ENCODE measurements at regions not wholly inside any gene's neighbourhood (a gene's known extent, or its start where the extent isn't known, plus 50 kb on each side); places are given as distances from the start of the nearest gene placed in this dataset.

DNA sequence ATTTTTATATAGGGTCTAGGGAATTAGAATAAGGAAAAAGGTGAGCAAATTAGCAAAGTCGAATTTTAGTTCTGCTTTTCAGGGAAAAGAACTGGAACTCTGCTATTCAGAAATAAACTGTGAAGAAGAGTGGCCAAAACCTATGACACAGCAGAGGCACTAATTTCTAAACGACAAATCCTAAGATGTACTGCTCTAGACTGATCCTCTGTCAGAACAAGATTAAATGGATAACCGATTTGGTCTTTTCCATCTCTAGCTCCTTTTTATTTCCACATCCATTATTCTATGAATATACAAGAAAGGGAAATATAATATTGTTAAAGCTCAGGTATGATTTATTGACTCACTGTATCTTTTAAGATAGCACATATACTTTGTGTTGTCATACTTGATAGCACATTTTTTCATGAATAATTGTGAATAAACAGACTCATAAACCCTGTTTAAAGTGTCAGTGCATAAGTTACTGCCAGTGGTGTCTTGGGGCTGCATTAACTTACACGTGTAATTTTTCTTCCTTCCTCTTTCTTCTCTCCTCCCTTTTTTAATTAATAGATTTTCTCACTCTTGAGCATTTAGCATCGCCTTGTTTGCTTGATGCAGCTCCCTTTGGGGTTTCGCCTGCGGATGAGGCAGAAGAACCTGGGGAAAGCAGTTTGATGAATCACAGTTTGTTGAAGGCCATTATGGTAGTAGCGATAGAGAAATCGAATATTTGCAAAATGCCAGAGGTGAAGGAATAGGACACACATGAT, 496.6 kb downstream of the ADGRL2 start:
- no peak for DNase-seq

DNA sequence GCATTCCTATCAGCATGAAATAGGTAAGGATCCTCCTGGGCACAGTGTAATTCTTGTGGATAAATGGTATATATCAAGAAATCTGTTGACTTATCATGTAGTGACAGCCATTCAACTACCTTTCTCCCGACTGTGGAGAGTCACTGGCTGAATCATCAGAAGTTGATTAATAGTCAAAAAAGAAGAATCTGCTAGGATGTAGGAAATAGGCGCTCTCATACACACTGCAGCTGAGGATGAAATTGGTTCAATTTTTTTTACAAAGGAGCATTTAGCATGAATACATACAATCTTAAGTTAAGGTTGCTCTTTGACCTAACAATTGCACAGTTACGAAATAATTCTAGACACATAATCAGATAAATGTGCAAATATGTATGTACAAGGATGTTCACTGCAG, 486.8 kb downstream of the ADGRL2 start:
- DNase-seq, result no peak

DNA sequence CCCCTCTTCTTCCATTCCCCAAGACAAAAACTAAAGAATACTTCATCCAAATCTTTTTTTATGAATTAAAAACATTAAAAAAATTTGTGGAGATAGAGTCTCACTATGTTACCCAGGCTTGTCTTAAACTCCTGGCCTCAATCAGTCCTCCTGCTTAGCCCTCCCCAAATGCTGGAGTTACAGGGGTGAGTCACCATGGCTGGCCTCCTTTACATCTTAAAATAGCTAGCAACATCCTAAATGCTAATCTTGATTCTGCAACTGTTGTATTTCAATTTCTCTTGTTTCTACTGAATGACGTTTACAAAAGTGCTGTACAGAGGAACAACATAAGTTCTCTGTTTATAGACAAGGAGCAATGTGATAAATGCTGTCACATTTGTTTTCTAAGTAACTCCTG, 483.5 kb downstream of the ADGRL2 start:
- no peak for DNase-seq

DNA sequence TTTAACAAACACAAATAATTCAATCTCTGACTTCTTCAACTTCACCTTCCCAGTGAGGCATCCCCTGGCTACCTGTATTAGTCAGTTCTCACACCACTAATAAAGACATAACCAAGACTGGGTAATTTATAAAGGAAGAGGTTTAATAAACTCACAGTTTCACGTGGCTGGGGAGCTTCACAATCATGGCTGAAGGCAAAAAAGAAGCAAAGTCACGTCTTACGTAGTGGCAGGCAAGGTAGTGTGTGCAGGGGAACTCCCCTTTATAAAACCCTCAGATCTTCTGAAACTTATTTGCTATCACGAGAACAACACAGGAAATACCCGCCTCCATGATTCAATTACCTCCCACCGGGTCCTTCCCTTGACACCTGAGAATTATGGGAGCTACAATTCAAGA, 478.5 kb downstream of the ADGRL2 start:
- no peak for DNase-seq

DNA sequence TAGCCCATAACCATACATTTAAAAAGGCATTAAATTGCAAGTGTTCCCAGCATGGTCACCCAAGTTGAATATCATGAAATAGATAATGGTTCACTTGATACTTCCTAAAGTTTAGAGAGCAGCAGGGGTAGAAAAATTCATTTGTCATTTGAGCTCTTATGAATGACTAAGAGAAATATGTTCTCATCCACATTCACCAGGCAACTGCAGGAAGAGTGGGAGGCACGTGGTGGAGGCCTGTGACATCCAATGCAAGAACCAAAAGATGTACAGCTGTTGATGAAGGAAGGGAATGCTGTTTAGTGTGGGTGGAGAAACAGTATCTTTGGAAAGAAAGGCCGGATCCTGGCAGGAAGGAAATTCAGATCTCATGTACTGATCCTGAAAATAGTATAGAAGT, 473.1 kb downstream of the ADGRL2 start:
- DNase-seq, result no peak

DNA sequence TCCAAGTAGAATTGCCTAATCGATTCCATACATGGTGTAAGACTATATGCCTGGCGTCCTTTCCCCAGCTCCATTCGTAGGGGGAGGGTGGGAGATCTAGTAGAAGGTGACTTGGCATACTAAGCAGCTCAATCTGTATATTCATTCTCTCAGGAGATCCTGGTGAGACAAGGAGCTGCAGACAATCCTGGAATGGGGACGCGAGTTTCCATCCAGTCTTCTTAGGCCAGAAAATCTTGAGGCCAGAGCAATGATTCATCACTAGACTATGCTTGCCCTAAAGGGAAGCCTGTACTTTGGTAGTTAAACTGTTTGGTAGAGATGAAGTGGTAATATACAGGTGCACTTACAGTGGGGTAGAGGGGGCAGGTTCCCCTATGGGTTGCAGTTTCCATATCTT, 468.7 kb downstream of the ADGRL2 start:
- no peak for DNase-seq

DNA sequence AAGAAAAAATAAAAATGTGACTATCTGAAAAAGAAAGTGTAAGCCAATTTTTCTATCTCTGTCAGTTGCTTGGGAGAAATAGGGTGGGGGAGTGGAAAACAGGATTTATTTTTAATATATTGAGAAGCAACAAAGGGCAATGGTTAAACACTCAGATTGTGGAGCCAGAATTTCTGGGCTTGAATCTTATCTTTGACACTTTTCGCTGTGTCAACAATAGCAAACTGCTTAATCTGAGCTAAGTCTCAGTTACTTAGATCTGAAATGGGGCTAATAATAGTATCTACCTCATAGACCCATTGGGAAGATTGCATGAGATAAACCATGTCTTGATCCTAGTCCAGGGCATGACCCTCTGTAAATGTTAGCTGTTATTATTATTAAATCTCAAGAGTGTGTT, 468.1 kb downstream of the ADGRL2 start:
- DNase-seq, result no peak

DNA sequence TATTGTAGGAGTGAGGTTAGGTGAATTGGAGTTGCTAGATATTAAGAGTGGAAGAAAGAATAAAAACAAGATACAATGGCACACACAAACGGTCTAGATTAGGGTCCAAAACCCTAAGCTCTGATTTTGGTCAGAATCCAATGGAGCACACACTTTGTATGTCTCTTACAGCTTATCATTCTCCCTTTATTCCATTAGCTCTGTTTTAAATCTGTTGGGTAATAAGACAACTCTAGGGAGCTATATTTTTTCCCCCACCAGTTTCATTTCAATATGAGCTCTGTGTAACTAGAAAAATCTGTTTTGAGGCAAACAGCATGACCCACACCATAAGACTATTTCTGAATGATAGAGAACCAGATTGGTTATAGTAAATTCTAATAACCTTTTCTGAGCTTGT, 465.6 kb downstream of the ADGRL2 start:
- DNase-seq, result no peak

DNA sequence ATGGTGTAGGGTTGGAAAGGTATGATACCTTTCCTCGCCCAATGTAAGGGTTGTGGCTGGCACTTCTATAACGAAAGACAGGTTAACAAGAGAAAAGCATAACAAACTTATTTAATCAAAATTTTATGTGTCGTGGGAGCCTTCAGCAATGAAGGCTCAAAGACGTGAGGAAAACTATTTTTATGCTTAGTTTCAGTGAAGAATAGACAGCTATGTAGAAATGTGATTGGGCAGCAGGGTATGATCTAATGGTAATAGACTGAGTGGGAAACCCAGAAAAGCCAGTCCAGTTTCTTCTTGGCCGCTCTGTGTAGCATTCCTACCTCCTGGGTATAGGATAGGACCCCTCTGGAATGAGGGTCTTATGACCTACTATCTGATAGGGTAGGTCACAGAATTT, 464.7 kb downstream of the ADGRL2 start:
- DNase-seq, result no peak

DNA sequence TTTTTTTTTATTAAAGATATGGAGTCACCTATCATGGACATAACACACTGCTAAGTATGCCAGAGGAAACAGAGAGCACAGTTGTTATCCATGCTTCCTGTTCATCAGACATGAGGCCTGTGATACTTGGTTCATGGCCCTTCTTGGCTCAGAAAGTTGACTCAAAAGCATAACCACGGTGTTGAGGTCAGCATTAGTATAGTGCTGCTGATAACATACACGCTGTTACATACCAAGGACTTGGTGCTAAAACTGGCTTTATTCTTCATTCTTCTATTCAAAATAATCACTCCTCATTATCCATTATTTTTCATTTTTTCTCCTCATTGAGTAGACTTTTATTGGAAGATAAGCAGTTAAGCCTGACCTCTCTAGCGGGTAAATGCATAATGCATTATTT, 464.1 kb downstream of the ADGRL2 start:
- no peak for DNase-seq

DNA sequence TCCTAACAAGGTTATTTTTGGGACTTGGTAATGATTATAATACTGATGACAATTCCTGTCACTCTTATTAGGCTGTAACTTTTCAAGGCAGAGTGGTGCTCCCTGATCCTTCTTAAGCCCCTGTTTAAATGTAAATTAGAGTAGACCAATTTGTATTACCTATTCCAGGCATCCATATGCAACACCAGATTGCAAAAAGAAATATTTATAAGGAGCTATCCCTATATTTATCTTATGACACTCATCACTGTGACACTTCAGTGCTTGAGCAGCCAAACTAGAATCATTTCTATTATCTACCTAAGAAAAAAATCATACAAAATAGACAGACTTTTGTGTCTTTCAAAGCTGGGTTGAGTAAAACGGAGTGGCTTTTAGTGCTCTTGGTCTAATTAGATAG, 462.7 kb downstream of the ADGRL2 start:
- no peak for DNase-seq

DNA sequence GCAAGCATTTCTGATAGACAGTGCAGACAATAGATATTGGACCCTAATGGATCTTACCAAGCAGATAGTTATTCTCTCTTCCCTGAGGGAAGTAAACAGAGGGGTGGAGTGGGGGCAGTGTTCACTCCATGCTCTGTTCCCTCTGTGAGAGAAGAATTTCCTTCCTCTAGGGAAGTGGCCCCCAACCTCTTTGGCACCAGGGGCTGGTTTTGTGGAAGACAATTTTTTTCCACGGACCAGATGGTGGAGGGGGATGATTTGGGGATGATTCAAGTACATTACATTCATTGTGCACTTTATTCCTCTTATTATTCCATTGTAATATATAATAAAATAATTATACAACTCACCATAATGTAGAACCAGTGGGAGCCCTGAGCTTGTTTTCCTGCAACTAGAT, 459.9 kb downstream of the ADGRL2 start:
- DNase-seq, result no peak

DNA sequence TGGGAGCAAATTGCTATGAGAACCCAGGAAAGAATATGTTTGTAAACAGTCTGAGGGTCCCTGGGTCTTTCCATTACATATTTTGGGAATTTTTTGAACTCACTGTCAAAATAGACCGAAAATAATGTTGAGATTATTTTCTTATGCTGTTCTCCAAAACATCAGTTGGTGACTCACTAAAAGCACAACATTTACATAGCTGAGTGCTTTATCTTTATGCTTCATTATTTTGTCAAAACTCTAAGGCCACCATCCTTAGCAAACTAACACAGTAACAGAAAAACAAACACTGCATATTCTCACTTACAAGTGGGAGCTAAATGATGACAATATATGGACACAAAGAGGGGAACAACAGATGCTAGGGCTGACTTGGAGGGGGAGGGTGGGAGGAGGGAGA, 459.3 kb downstream of the ADGRL2 start:
- DNase-seq, result no peak

DNA sequence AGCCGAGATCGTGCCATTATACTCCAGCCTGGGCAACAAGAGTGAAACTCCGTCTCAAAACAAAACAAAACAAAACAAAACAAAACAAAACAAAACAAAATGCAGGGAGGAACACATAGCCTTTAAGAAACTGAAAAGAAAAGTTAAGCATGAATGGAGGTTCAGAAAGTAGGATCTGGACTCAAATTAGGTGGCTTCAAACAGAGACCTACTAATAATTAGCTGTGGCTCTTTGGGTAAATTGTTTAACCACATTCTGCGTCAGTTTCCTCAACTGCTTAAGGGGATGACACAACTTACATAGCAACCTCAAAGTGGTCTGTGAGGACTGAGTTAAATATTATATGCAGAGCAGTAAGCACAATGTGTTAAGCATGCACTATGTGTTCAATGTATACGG, 458.2 kb downstream of the ADGRL2 start:
- DNase-seq, result no peak

DNA sequence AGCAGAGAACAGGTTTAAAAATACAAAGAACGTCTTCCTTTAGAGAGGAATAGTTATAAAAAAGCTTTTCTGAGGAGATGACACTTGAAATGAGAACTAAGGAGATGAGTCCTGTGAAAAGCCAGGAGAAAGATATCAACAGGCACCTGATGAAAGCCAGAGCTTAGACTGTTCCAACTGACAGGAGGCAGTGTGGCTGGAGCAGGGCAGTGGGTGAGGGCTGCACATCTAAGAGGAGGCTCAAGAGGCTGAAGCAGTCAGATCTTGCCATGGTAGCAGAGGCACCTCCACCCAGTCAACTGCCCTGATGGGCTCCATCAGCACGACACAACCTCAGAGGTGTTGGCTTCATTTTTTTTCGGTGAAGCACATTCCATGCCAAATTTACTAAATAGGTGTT, 445.3 kb downstream of the ADGRL2 start:
- no peak for DNase-seq

DNA sequence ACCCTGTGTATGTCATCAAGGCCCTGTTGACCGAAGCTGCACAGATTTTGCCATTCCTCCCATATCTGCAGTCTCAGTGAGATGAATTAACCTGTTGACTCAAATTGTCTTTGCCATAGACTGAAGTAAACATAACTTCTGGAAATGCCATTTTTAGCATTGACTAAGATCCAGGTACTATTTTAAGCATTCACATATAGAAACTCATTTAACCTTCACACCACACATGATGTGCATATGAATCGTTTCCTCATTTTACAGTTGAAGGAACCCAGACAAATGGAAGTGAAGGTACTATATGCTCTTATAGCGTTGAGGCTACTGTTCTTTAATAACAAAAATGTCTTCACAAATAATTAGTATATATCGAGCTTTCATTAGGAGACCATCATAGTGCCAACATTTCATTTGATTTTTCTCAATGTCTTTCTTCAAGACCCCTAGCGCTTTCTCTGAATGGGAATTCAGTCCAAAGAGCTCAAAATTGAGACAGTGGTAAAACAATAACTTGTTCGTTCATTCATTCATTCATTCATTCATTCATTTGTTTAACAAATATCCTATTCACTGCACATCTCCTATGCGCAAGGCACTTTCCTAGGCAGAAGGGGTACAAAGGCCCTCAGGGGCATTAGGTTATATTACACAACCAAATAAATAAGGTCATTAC, 444.7 kb downstream of the ADGRL2 start:
- DNase-seq, result no peak

DNA sequence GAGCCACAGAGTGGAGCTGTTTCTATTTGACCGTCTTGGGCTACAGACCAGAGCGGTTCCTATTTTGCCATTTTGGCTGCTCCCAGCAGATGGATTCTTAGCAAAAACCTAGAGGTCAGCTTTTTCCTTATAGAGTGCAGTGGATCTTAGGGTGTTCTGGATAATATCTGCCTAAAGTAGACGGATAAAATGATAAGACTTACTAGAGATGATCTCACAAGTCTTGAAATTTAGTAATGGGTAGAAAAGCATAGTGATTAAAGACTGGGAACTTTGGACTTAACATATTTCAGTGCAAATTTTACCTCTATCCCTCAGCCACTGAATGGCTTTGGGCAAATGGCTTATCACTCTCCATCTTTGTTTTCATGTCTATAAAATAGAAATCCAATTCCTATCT, 439.8 kb downstream of the ADGRL2 start:
- DNase-seq, result no peak

DNA sequence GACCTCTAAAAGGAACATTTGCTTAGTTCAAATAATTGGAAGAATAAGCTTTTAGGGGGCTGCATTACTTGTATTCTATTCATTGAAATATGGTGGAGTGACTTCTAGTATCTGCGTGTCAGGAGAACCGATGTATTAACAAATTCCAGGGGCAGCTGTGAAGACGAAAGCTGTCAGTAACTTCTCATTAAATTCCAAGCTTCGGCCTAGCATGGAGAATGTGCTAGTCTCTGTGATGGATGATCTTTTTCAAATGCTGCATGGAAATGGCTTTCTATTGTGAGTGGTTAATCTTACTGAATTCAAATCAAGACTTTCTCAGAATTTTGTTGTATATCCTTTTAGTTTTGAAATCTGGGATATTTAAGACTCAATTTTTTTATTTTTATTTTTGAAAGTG, 429.9 kb downstream of the ADGRL2 start:
- DNase-seq, result no peak

DNA sequence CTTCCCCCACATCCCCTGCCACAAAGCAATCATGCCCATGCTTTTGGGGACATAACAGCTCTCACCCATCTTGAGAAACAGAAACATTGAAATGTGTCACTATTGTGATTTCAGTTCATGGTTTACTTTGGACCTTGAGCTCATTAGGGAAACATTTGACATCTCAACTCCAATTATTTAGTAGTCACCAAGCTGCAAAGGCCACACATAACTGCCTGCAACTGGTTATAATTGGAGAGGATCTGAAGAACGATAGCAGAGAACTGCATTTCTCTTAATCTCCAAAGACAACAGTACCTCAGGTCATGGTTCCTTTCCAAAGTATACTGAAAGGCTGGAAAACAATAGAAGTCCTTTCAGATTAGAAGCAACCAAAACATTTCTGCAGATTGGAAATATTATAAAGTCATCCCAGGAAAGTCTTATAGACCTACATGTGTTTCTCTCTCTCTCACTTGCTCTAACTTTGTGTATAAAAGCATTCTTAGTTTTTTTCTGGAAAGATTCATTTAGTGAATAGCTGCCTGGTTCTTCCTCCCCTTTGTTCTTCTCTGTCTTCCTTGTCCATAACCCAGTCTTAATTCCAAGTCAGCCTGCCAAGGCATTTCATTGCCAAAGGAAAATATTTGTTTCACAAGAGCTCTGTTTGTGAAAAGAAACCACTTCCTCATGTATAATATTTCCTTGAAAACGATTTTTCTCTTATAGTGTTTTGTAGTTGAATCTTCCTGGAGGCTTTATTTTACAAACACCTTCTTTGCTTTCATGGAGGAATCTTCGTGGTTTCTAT, 426.8 kb downstream of the ADGRL2 start:
- no peak for DNase-seq

DNA sequence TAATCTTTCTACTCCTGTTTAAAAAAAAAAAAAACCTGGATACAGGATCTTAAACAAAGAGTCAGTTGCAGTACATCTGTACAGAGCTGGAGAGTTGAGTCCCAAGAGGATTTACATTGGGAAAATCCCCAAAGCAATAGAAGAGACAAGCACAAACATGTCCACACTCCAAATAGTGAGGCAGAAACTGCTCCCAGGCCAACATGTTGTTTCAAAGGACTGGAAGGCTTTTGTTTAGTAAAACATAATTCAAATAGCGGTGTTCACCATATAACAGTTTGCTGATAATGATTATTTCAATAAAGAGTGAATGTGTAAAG, 425.4 kb downstream of the ADGRL2 start:
- no peak for DNase-seq

DNA sequence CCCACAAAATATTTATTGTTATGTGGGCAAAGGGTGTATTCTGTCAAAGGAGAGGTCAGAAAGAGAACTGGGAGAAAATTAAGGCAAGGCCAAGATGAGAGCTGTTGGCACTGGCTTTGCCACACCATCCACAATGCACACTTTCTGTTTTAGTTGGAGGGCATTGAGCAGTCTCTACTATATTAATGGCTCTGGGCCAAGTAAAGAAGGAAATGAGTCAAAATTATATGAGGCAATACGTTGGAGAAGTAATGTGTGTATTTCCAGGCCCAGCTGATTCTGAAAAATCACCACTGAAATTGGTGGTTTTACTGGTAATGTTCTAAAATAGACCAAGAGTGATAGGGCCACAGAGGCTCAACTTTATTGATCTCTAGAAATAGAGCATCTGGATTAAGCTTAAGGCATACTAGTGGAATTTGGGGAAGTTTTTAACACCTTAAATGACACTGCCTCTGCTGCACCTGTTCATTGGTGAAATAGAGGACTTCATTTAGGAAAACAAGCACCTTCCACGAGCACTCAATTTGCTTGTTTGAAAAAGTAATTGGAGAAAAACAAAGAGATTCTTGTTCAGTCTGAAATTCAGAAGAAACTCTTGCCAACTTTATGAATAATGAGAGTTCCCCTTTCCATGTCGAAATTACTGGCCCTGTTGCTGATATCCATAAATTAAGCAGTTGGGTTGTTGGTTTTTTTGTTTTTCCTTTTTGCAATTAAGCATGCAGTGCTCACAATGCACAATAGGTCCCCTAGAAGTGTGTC, 424.9 kb downstream of the ADGRL2 start:
- no peak for DNase-seq

DNA sequence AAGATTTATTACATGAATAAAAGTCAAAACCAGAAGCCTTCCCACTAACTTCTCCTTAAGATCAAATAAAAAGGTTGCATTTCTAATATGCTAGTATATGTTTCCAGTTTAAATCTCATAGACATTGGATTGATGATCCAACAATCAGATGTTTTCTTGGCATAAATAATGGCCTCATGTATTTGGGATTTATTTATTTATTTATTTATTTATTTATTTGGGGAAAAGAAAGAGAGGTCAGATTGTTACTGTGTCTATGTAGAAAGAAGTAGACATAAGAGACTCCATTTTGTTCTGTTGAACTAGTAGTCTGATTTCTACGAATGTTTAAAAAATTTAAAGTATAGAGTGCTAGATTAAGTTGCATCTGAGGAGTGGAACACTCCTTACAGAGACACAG, 422.4 kb downstream of the ADGRL2 start:
- DNase-seq, result no peak

DNA sequence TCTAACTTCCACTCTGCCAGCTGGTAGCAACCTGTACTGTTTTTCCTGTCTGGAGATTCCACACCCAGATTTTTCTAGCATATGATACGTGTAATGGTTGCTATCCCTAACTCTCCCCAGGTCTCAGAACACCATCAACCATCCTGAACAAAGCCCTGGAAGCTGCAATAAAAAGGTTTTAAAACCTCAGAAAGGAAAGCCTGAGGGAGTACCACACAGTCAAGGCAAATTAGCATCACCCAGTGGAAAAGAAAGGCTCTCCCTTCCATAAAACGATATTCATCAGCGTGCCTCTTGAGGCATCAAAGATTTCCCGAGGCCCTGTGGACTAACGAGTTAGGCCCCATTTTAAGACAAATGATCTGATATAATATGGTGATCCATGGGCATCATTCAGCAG, 421.0 kb downstream of the ADGRL2 start:
- DNase-seq, result no peak

DNA sequence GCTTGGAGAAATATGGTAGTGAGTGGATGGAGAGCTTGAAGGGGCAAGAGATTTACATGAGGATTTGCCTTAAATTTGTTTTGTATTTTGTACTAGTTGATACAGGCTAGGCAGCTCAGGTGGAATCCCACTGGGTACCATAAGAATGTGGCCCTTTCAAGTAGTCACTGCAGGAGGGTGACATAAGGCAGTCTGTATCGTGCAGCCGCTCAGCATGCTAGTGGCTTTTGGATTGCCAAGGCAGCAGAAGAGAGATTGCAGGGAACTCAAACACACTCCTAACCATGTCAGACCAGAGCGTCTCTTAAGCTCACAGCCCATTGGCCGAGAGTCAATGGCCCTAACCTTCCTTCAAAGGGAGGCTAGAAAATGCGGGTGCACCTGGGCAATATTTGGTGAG, 420.0 kb downstream of the ADGRL2 start:
- no peak for DNase-seq

All from NCI-H748 treated with DMSO at 0.1 percent for 48 hours (cell line).